GM21528 (cell line): ENCODE measurements at regions not wholly inside any gene's neighbourhood (a gene's known extent, or its start where the extent isn't known, plus 50 kb on each side); places are given as distances from the start of the nearest gene placed in this dataset.

Source experiments
- ATAC-seq: cut with Tn5 transposase; IDR thresholded peaks from one replicate; pipeline ENCODE4 v1.9.1; 2021; ENCODE audit warnings: mild to moderate bottlenecking, moderate library complexity; ENCODE audit not compliant: unreplicated experiment, low FRiP score

- ATAC-seq: no peak
Observed at GRCh38 chr4:128512767-128513322, 225.2 kb upstream of the PGRMC2 start.

GRCh38 chr4:128512161-128512560 is 224.5 kb upstream of the PGRMC2 start:
- no peak for ATAC-seq

- no peak for ATAC-seq
Observed at GRCh38 chr4:128510850-128511249, 223.2 kb upstream of the PGRMC2 start.

GRCh38 chr4:128502818-128503527 is 215.4 kb upstream of the PGRMC2 start:
- ATAC-seq: no peak

- no peak for ATAC-seq
Observed at GRCh38 chr4:128501239-128501638, 213.6 kb upstream of the PGRMC2 start.

GRCh38 chr4:128488055-128488705 is 200.6 kb upstream of the PGRMC2 start:
- ATAC-seq: no peak

GRCh38 chr4:128484896-128485295 is 197.3 kb upstream of the PGRMC2 start:
- ATAC-seq: no peak

GRCh38 chr4:128483816-128484215 is 196.2 kb upstream of the PGRMC2 start:
- no peak for ATAC-seq

GRCh38 chr4:128483041-128483440 is 195.4 kb upstream of the PGRMC2 start:
- no peak for ATAC-seq

GRCh38 chr4:128481752-128482480 is 194.3 kb upstream of the PGRMC2 start:
- no peak for ATAC-seq

GRCh38 chr4:128480945-128481344 is 193.3 kb upstream of the PGRMC2 start:
- no peak for ATAC-seq

- ATAC-seq: no peak
Observed at GRCh38 chr4:128477540-128477939, 189.9 kb upstream of the PGRMC2 start.

GRCh38 chr4:128475597-128475996 is 188.0 kb upstream of the PGRMC2 start:
- no peak for ATAC-seq

- ATAC-seq: no peak
Observed at GRCh38 chr4:128471576-128471975, 184.0 kb upstream of the PGRMC2 start.

- no peak for ATAC-seq
Observed at GRCh38 chr4:128470492-128471053, 183.0 kb upstream of the PGRMC2 start.

- no peak for ATAC-seq
Observed at GRCh38 chr4:128468123-128468989, 180.7 kb upstream of the PGRMC2 start.

GRCh38 chr4:128465523-128465922 is 177.9 kb upstream of the PGRMC2 start:
- no peak for ATAC-seq

- ATAC-seq: no peak
Observed at GRCh38 chr4:128463006-128463405, 175.4 kb upstream of the PGRMC2 start.

- no peak for ATAC-seq
Observed at GRCh38 chr4:128462103-128462783, 174.6 kb upstream of the PGRMC2 start.
